Neural cell (in vitro differentiated cells): ENCODE measurements at regions not wholly inside any gene's neighbourhood (a gene's known extent, or its start where the extent isn't known, plus 50 kb on each side); places are given as distances from the start of the nearest gene placed in this dataset.

Experiments
- H2AFZ ChIP-seq: fragments of 200-600, 300-800 bp; sonication (generic), shearing (Covaris generic); 2 replicates; pipeline ENCODE4 v1.6.0; 2014; ENCODE audit warnings: low read depth, mild to moderate bottlenecking, antibody characterized with exemption, low read length, moderate library complexity
- H3F3A ChIP-seq: fragments of 200-600 bp; shearing (Covaris generic); 2 replicates; pipeline ENCODE4 v1.6.1; 2016; ENCODE audit warnings: mild to moderate bottlenecking, moderate library complexity, mixed read lengths, antibody characterized with exemption, low read length; ENCODE audit not compliant: insufficient read depth, poor library complexity, severe bottlenecking
- H3K27ac ChIP-seq: fragments of 200-600, 300-800 bp; sonication (generic), shearing (Covaris generic); 2 replicates; pipeline ENCODE4 v1.5.1; 2014; ENCODE audit warnings: mild to moderate bottlenecking, low read length, moderate library complexity
- H3K27me3 ChIP-seq: fragments of 300-800, 200-600 bp; sonication (generic), shearing (Covaris generic); 2 replicates; pipeline ENCODE4 v1.6.0; 2014; ENCODE audit warnings: mild to moderate bottlenecking, low read depth, low read length, moderate library complexity; ENCODE audit not compliant: insufficient read depth
- H3K36me3 ChIP-seq: fragments of 300-800, 200-600 bp; sonication (generic), shearing (Covaris generic); 2 replicates; pipeline ENCODE4 v1.5.1; 2014; ENCODE audit warnings: mild to moderate bottlenecking, antibody characterized with exemption, low read length, moderate library complexity; ENCODE audit not compliant: insufficient read depth
- H3K4me2 ChIP-seq: fragments of 300-800, 200-600 bp; sonication (generic), shearing (Covaris generic); 2 replicates; pipeline ENCODE4 v1.6.0; 2014; ENCODE audit warnings: mild to moderate bottlenecking, low read length
- H3K4me3 ChIP-seq: fragments of 300-800, 200-600 bp; sonication (generic), shearing (Covaris generic); 2 replicates; pipeline ENCODE4 v1.5.1; 2014; ENCODE audit warnings: mild to moderate bottlenecking, low read length, moderate library complexity
- H3K79me2 ChIP-seq: fragments of 200-600 bp; shearing (Covaris generic); replicated peaks from 2 replicates; pipeline ENCODE4 v1.6.0; 2014; ENCODE audit warnings: mild to moderate bottlenecking, low read length, moderate library complexity; ENCODE audit not compliant: insufficient read depth
- H3K9ac ChIP-seq: fragments of 300-800, 200-600 bp; sonication (generic), shearing (Covaris generic); 2 replicates; pipeline ENCODE4 v1.6.1; 2016; ENCODE audit warnings: mild to moderate bottlenecking, low read length, mixed read lengths
- H3K9me2 ChIP-seq: fragments of 200-600 bp; shearing (Covaris generic); 2 replicates; pipeline ENCODE4 v1.6.1; 2016; ENCODE audit warnings: mild to moderate bottlenecking, low read length, mixed read lengths; ENCODE audit not compliant: insufficient read depth
- H3K9me3 ChIP-seq: fragments of 200-600, 300-800 bp; sonication (generic), shearing (Covaris generic); 2 replicates; pipeline ENCODE4 v1.6.1; 2016; ENCODE audit warnings: mild to moderate bottlenecking, mixed run types, low read length, moderate library complexity, mixed read lengths
- H4K20me1 ChIP-seq: fragments of 200-600 bp; shearing (Covaris generic); 2 replicates; pipeline ENCODE4 v1.6.1; 2016; ENCODE audit warnings: mild to moderate bottlenecking, mixed run types; ENCODE audit not compliant: insufficient read depth
- CTCF ChIP-seq: fragments of 450-650 bp; IDR thresholded peaks from 2 replicates; pipeline ENCODE4 v1.5.1; 2014; ENCODE audit warnings: antibody characterized with exemption, mild to moderate bottlenecking, moderate library complexity; ENCODE audit not compliant: poor library complexity, severe bottlenecking
- EP300 ChIP-seq: fragments of 450-650 bp; conservative IDR thresholded peaks from 2 replicates; pipeline ENCODE4 v1.6.1; 2014; ENCODE audit warnings: antibody characterized with exemption, mild to moderate bottlenecking, moderate library complexity; ENCODE audit not compliant: poor library complexity, severe bottlenecking
- EZH2 ChIP-seq: fragments of 200-600, 300-800 bp; shearing (Covaris generic), sonication (generic); IDR thresholded peaks from 2 replicates; pipeline ENCODE4 v1.6.1; 2014; ENCODE audit warnings: antibody characterized with exemption, low read length, borderline replicate concordance, mild to moderate bottlenecking; ENCODE audit not compliant: insufficient read depth, poor library complexity, severe bottlenecking
- MXI1 ChIP-seq: fragments of 450-650 bp; conservative IDR thresholded peaks from 2 replicates; pipeline ENCODE4 v1.6.1; 2014; ENCODE audit warnings: antibody characterized with exemption, mild to moderate bottlenecking; ENCODE audit not compliant: poor library complexity, severe bottlenecking
- POLR2AphosphoS5 ChIP-seq: IDR thresholded peaks from 2 replicates; pipeline ENCODE4 v1.6.1; 2012
- RAD21 ChIP-seq: fragments of 450-650 bp; conservative IDR thresholded peaks from 2 replicates; pipeline ENCODE4 v1.6.1; 2014; ENCODE audit warnings: antibody characterized with exemption, mild to moderate bottlenecking, moderate library complexity
- REST ChIP-seq: IDR thresholded peaks from 2 replicates; pipeline ENCODE4 v1.6.1; 2012; ENCODE audit warnings: borderline replicate concordance
- SMC3 ChIP-seq: fragments of 450-650 bp; conservative IDR thresholded peaks from 2 replicates; pipeline ENCODE4 v1.6.1; 2014; ENCODE audit warnings: antibody characterized with exemption, mild to moderate bottlenecking, moderate library complexity; ENCODE audit not compliant: poor library complexity
- TAF1 ChIP-seq: IDR thresholded peaks from 2 replicates; pipeline ENCODE4 v1.6.1; 2012; ENCODE audit warnings: low read depth

- Histone ChIP-seq H3K27me3 (no peaks in the 10 kb centered on the region), H3K79me2 (no peaks in the 10 kb centered on the region), H2AFZ (no peak overlapping the region), H3K9me2 (no peaks in the 10 kb centered on the region), H3K9me3 (no peaks in the 10 kb centered on the region), H3K4me3 (no peak overlapping the region), H3K36me3 (no peaks in the 10 kb centered on the region), H3K9ac (no peak overlapping the region), H3K4me2 (no peak overlapping the region), H3K27ac (no peak overlapping the region), H4K20me1 (no peaks in the 10 kb centered on the region), H3F3A (no peaks in the 10 kb centered on the region)
- peak; percentile 49 for TF ChIP-seq RAD21
- TF ChIP-seq SMC3 = peak; percentile 60
- TF ChIP-seq MXI1 = no peak
- peak; percentile 50 for TF ChIP-seq CTCF
- TF ChIP-seq REST = no peak
- no peak for TF ChIP-seq POLR2AphosphoS5
- TF ChIP-seq EZH2 = no peak
Observed at GRCh38 chr5:39716532-39717028, 291.8 kb upstream of the DAB2 start.

GRCh38 chr5:39714036-39714698 is 289.4 kb upstream of the DAB2 start:
- H3K4me2 ChIP-seq = no peak overlapping the region

More at GRCh38 chr5:39714036-39714698, 289.4 kb upstream of the DAB2 start:
- Histone ChIP-seq H3F3A (no peaks in the 10 kb centered on the region), H3K27me3 (no peaks in the 10 kb centered on the region), H3K4me3 (no peak overlapping the region), H3K36me3 (no peaks in the 10 kb centered on the region), H2AFZ (no peak overlapping the region), H3K9me3 (no peaks in the 10 kb centered on the region), H3K27ac (no peak overlapping the region), H3K9me2 (no peaks in the 10 kb centered on the region), H4K20me1 (no peaks in the 10 kb centered on the region), H3K79me2 (no peaks in the 10 kb centered on the region), H3K9ac (no peak overlapping the region)
- TF ChIP-seq CTCF (peak; percentile 74), TAF1 (no peak), MXI1 (no peak), REST (no peak), EP300 (no peak), EZH2 (no peak), POLR2AphosphoS5 (no peak), RAD21 (peak; percentile 88), SMC3 (peak; percentile 90)
